GM21528 (cell line): ENCODE measurements at regions not wholly inside any gene's neighbourhood (a gene's known extent, or its start where the extent isn't known, plus 50 kb on each side); places are given as distances from the start of the nearest gene placed in this dataset.

ENCODE experiments used
- ATAC-seq: cut with Tn5 transposase; IDR thresholded peaks from one replicate; pipeline ENCODE4 v1.9.1; 2021; ENCODE audit warnings: mild to moderate bottlenecking, moderate library complexity; ENCODE audit not compliant: unreplicated experiment, low FRiP score

- ATAC-seq = no peak
These were observed 305.9 kb downstream of the PMP22 start for GRCh38 chr17:14959106-14959648.

GRCh38 chr17:14953405-14953804, 311.7 kb downstream of the PMP22 start:
- no peak for ATAC-seq

- no peak for ATAC-seq
These were observed 314.4 kb downstream of the PMP22 start for GRCh38 chr17:14950686-14951085.

- no peak for ATAC-seq
These were observed 314.9 kb downstream of the PMP22 start for GRCh38 chr17:14950216-14950615.

- no peak for ATAC-seq
These were observed 317.5 kb downstream of the PMP22 start for GRCh38 chr17:14947671-14948070.

GRCh38 chr17:14946481-14946880, 318.6 kb downstream of the PMP22 start:
- no peak for ATAC-seq

- no peak for ATAC-seq
These were observed 322.5 kb downstream of the PMP22 start for GRCh38 chr17:14942526-14943190.

- no peak for ATAC-seq
These were observed 324.2 kb downstream of the PMP22 start for GRCh38 chr17:14940938-14941265.

GRCh38 chr17:14940108-14940937, 324.8 kb downstream of the PMP22 start:
- no peak for ATAC-seq

GRCh38 chr17:14935845-14936485, 329.2 kb downstream of the PMP22 start:
- ATAC-seq = no peak

GRCh38 chr17:14935139-14935841, 329.8 kb downstream of the PMP22 start:
- no peak for ATAC-seq

GRCh38 chr17:14933676-14934075, 331.4 kb downstream of the PMP22 start:
- no peak for ATAC-seq

- no peak for ATAC-seq
These were observed 338.5 kb downstream of the PMP22 start for GRCh38 chr17:14926526-14927122.

- ATAC-seq = no peak
These were observed 339.1 kb downstream of the PMP22 start for GRCh38 chr17:14926073-14926472.

GRCh38 chr17:14925498-14925897, 339.6 kb downstream of the PMP22 start:
- ATAC-seq = no peak

- no peak for ATAC-seq
These were observed 341.1 kb downstream of the PMP22 start for GRCh38 chr17:14923981-14924380.

GRCh38 chr17:14922411-14922810, 342.7 kb downstream of the PMP22 start:
- no peak for ATAC-seq

- no peak for ATAC-seq
These were observed 343.2 kb downstream of the PMP22 start for GRCh38 chr17:14921936-14922335.

- no peak for ATAC-seq
These were observed 345.4 kb downstream of the PMP22 start for GRCh38 chr17:14919631-14920213.

- ATAC-seq = no peak
These were observed 346.0 kb downstream of the PMP22 start for GRCh38 chr17:14919094-14919493.
